CD4-positive, alpha-beta T cell treated with Interleukin-15 for 1 hour (primary cell): ENCODE measurements at regions not wholly inside any gene's neighbourhood (a gene's known extent, or its start where the extent isn't known, plus 50 kb on each side); places are given as distances from the start of the nearest gene placed in this dataset.
"Not testable (repeated sequence)": the region's sequence is repeated elsewhere in the genome, so short reads cannot be mapped to it uniquely, and the experiment has no call there.

Experiments
- DNase-seq: peaks from one replicate; pipeline ENCODE4 v3.0.0-alpha.2; 2020

GRCh38 chr3:177835008-177835407 lies 637.7 kb upstream of the TBL1XR1 start:
- DNase-seq = no peak

GRCh38 chr3:177835917-177836316 lies 638.6 kb upstream of the TBL1XR1 start:
- DNase-seq = no peak

- no peak for DNase-seq
These were observed 639.4 kb upstream of the TBL1XR1 start for GRCh38 chr3:177836671-177837070.

- DNase-seq = no peak
These were observed 640.8 kb upstream of the TBL1XR1 start for GRCh38 chr3:177837951-177838655.

- DNase-seq = no peak
These were observed 641.6 kb upstream of the TBL1XR1 start for GRCh38 chr3:177838766-177839350.

- no peak for DNase-seq
These were observed 645.0 kb upstream of the TBL1XR1 start for GRCh38 chr3:177842302-177842701.

- no peak for DNase-seq
These were observed 645.8 kb upstream of the TBL1XR1 start for GRCh38 chr3:177842743-177843734.

GRCh38 chr3:177852001-177852807 lies 654.9 kb upstream of the TBL1XR1 start:
- no peak for DNase-seq

- no peak for DNase-seq
These were observed 657.7 kb upstream of the TBL1XR1 start for GRCh38 chr3:177855021-177855420.

- DNase-seq = no peak
These were observed 662.9 kb upstream of the TBL1XR1 start for GRCh38 chr3:177860184-177860583.

GRCh38 chr3:177862962-177863491 lies 665.7 kb upstream of the TBL1XR1 start:
- DNase-seq = no peak

- DNase-seq = not testable (repeated sequence)
These were observed 665.0 kb upstream of the KCNMB2 start for GRCh38 chr3:177871267-177871666.

GRCh38 chr3:177878192-177878591 lies 658.0 kb upstream of the KCNMB2 start:
- DNase-seq = no peak

GRCh38 chr3:177878957-177879356 lies 657.3 kb upstream of the KCNMB2 start:
- DNase-seq = no peak

- no peak for DNase-seq
These were observed 654.9 kb upstream of the KCNMB2 start for GRCh38 chr3:177881351-177881750.

- DNase-seq = no peak
These were observed 654.0 kb upstream of the KCNMB2 start for GRCh38 chr3:177882124-177882648.

GRCh38 chr3:177883091-177883490 lies 653.1 kb upstream of the KCNMB2 start:
- DNase-seq = no peak

GRCh38 chr3:177883957-177884356 lies 652.3 kb upstream of the KCNMB2 start:
- DNase-seq = no peak

- DNase-seq = no peak
These were observed 651.2 kb upstream of the KCNMB2 start for GRCh38 chr3:177885063-177885462.

- DNase-seq = no peak
These were observed 649.7 kb upstream of the KCNMB2 start for GRCh38 chr3:177886501-177886900.

- DNase-seq = no peak
These were observed 648.8 kb upstream of the KCNMB2 start for GRCh38 chr3:177887475-177887874.

GRCh38 chr3:177889161-177889560 lies 647.1 kb upstream of the KCNMB2 start:
- no peak for DNase-seq
